GM13976 (cell line): ENCODE measurements at regions not wholly inside any gene's neighbourhood (a gene's known extent, or its start where the extent isn't known, plus 50 kb on each side); places are given as distances from the start of the nearest gene placed in this dataset.

Experiments used
- DNase-seq: peaks from one replicate; pipeline ENCODE4 v3.0.0; 2012; ENCODE audit warnings: low spot score
- CTCF ChIP-seq: IDR thresholded peaks from 2 replicates; pipeline ENCODE4 v1.5.1; 2012; ENCODE audit warnings: borderline replicate concordance, mild to moderate bottlenecking; ENCODE audit not compliant: insufficient read depth; ENCODE audit errors: extremely low read depth, missing control alignments, control extremely low read depth
- in situ Hi-C: fragments of 300-500 bp; cut with MboI; formaldehyde crosslinking; loops from one replicate; pipeline ENCODE4 v1.12.0; 2022; ENCODE audit warnings: low sequenced_read_pairs, mixed read lengths, inconsistent platforms; ENCODE audit not compliant: unreplicated experiment

GRCh38 chr4:178344096-178344495 is 901.9 kb upstream of the AGA start:
- in situ Hi-C loops, result no loop called here
- DNase-seq, result no peak
- no peak for TF ChIP-seq CTCF

- no peak for TF ChIP-seq CTCF
- in situ Hi-C loops, result no loop called here
- no peak for DNase-seq
Observed at GRCh38 chr4:178347111-178347510, 904.9 kb upstream of the AGA start.

- TF ChIP-seq CTCF, result no peak
- in situ Hi-C loops, result no loop called here
- no peak for DNase-seq
Observed at GRCh38 chr4:178349601-178350000, 907.4 kb upstream of the AGA start.

- in situ Hi-C loops, result no loop called here
- DNase-seq, result no peak
- no peak for TF ChIP-seq CTCF
Observed at GRCh38 chr4:178351185-178351584, 908.9 kb upstream of the AGA start.

GRCh38 chr4:178356725-178357124 is 914.5 kb upstream of the AGA start:
- no peak for TF ChIP-seq CTCF

GRCh38 chr4:178385481-178385880 is 943.2 kb upstream of the AGA start:
- no peak for DNase-seq
- in situ Hi-C loops, result no loop called here
- TF ChIP-seq CTCF, result no peak

More at GRCh38 chr4:178356725-178357124, 914.5 kb upstream of the AGA start:
- in situ Hi-C loops, result no loop called here
- DNase-seq, result no peak

GRCh38 chr4:178387756-178388155 is 945.5 kb upstream of the AGA start:
- DNase-seq, result no peak
- TF ChIP-seq CTCF, result no peak
- in situ Hi-C loops, result no loop called here
